CD4-positive, alpha-beta T cell treated with Interleukin-17A for 1 hour (primary cell): ENCODE measurements at regions not wholly inside any gene's neighbourhood (a gene's known extent, or its start where the extent isn't known, plus 50 kb on each side); places are given as distances from the start of the nearest gene placed in this dataset.
"Not testable (repeated sequence)": the region's sequence is repeated elsewhere in the genome, so short reads cannot be mapped to it uniquely, and the experiment has no call there.

Experiments used
- DNase-seq: peaks from one replicate; pipeline ENCODE4 v3.0.0-alpha.2; 2020

DNA sequence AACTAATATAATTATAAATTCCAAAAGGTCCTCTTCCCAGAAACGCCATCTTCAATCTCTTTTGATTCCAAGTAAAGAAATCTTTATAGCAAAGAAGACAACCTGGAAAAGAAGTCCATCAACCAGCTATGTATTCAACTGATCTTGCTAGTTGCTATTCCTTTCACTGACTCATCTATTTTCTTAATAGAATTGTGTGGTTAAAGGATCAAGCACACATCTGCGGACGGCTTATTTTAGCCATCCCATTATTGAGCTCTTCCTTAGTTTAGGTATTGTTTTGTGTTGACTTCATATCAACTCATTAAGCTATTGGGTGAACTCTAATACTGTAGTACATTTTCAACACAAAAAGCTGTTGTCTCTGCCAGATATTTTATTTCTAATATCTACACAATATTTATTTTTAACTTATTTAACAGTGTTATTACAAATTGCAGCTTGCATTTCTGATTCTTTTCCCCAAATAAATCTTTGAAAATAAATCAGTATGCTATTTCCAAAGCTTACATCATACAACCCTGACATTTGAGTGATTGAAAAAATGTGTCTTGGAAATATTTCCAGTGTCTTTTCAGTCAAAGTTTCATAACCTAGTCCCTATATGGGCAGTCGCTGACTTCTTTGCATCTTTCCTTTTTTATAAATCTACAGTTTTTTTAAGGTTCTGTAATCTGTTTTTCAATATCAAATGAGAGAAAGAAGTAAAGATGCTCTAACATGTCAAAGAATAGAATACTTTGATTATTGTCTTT is 158.8 kb upstream of the SPRY2 start:
- no peak for DNase-seq

DNA sequence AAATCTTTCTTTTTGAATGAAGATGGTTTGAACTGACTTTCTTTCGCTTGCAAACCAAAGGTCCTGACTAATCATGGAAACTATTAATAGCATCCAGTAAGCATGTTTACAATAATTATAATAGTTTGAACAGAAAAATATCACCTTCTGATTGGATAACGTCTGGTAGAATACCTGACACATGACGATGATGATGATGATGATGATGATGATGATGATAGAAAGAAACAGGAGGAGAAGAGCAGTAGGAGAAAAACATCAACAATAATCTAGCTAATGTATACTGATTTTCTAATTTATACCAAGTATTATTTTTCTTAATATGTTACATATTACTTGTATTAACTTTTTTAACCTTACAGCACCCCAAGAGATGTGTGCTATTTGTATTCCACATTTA is 157.5 kb upstream of the SPRY2 start:
- DNase-seq: no peak

DNA sequence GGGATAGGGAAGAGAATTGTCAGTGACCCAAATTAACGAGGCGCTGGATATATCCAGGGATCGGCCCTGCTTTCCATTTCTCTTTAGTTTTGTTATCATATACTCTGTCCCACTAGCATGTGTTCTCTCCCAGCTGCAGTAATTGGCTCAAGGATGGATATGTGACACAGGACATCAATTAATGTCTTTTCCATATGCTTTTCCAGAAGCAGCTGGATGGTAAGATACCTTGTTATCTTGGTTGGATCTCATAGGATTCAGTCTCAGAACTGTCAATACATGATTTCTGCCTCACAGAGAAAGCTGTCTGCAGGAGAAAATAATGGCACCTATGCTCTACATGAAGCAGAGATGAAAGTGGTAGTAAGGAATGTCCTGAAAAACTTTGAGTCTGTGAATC is 157.1 kb upstream of the SPRY2 start:
- DNase-seq: no peak

DNA sequence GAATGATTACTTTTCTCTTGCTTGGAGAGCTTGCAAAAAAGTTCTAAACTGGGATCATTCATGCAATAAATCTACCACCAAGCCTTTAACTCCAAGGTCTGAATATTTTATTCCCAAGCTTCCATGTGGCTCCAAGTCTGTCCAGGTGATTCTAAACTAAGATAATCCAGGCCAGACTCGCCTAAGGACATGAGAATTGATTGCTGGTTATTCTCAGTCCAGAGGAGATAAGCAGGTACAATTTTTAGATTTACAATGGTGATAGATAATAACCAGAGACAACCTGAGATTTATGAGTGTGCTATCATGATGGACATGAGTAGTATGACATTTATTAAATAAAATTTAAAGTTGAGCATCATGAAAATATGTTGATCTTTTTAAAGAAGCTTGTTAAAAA is 156.5 kb upstream of the SPRY2 start:
- no peak for DNase-seq

DNA sequence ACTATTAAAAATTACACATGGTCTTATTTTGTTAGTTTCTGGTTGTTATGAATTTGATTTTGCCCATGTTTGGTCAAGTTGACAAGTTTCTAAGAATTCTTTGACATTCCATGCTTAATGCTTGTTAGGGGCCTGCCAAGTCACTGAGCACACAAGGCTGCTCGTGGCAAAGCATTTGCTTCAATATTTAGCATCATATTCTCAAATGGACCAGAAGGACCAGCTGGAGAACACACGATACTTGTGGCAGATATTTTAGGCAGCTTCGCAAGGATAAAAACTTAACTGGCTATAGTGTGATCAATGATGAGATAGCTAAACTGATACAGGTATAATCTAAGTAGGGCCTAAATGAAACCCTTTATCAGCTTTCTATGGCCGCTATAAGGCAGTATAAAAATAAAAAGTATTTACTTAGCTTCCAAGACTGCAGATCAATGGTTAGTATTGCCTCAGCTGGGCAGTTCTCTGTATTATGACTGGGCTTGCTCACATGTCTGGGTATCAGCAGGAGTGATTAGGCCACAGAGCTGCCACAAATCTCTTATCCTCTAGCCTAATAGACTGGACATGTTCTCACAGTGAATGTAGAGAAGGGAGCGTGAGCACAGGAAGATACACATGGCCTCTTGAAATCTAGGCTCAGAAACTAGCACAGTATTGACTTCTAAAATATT is 155.9 kb upstream of the SPRY2 start:
- DNase-seq: no peak

DNA sequence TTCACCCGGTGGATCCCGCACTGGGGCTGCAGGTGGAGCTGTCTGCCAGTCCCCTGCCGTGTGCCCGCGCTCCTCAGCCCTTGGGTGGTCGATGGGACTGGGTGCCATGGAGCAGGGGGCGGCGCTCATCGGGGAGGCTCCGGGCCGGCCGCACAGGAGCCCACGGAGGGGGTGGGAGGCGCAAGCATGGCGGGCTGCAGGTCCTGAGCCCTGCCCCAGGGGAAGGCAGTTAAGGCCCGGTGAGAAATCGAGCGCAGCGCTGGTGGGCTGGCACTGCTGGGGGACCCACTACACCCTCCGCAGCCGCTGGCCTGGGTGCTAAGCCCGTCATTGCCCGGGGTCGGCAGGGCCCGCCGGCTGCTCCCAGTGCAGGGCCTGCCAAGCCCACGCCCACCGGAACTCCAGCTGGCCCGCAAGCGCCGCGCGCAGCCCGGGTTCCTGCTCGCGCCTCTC is 149.6 kb upstream of the SPRY2 start:
- not testable (repeated sequence) for DNase-seq

DNA sequence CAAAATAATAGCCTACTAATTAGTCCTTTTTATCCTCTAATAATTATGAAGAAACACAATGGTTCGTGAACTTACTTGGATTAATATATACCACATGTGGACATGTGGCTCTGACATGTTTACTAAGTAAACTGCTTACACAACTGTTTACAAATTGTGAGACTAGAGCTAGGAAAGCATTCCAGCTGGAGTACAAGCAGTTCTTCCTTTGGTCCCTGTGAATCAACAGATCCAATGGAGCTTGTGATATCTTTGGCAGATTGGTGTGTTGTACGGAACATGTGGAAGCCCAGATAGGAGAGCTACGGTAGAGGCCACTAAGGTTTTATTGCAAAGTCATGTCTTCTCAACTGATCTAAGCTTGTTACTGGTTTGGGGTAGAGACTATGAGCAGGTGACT is 145.5 kb upstream of the SPRY2 start:
- no peak for DNase-seq

DNA sequence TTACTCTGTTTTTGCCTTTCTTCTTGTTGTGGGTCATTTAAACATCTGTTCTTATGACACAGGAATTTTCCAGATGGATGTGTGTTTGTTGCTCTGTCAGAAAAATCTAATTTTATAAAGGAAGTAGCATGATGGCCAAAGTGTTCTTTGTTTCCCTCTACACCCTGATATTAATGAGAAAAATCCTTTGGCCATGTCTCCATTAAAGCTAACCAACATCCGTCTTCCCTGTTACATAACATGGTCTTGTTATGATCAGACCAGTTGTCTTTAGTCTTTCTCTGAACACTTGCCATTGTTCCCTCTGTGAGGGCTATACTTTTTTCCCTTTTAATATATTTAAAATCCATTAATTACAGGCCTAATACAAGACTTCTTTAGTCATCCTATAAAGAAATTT is 142.2 kb upstream of the SPRY2 start:
- DNase-seq: no peak

DNA sequence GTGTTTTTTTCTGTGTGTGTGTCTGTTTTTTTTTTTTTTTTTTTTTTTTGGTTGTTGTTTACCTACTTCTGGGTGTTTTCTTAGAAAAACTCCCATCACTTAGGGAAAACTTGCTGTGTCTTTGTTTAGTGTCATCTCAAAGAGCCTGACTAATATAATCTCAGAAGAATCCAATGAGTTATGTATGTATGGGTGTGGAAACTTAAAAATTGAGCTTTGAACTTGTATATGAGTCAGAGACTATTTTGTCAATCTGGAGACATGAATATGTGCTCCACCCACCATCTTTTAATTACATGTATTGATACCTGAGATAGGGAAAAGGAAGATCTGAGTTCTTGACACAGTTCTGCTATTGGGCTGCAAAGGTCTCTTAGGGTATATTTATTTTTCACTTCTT is 140.7 kb upstream of the SPRY2 start:
- no peak for DNase-seq

DNA sequence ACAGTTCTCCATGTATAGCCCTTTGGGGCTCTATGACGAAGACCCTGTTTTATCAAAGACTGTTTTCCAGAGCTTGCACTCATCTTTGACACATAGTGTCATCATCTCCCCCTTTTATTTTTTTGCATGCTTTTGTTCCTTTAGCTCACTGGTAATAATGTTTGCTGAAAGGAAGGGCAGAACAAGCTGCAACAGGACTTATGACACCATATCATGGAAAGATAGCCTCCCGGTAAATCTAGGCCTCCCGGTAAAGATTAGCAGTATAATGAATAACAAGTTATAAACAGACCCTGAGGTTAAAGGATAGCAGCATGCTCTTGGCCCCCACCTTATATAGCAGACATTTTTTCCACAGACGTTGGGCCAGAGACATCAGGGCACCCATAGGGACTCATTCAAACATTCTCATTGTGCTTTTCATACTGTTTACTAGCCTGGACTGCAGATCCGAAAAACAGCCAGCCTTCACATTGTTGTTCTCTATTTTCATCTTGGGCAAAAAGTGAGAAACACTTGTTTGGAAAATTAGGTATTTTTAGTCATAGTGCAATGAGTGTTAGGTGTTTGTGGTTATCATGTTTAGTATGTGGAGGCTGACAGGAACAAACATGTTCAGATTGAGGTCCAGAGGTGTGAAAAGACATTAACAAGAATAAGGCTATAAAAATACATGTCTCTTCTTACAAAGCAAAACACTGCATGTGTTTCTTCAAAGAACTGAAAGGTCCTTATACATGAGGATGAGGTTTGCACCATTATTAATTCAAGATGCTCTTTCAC is 136.9 kb upstream of the SPRY2 start:
- DNase-seq: peak; percentile 17

DNA sequence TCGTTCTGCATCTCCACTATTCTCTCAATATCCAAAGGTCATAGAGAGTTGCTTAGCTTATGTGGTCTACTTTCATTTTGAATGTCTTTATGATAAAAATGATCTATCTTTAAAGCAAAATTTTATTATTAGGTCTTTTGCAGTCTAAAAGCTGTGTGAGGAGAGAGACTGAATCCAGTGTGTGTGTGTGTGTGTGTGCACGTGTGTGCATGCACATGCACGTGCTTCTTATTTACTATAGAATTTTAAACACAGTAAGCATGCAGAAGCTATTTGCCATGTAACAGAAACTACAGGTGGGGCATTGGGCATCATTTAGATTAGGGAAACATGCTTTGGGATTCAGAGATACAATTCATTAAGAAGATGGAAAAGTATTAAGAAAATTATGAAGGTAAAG is 136.0 kb upstream of the SPRY2 start:
- DNase-seq: no peak

DNA sequence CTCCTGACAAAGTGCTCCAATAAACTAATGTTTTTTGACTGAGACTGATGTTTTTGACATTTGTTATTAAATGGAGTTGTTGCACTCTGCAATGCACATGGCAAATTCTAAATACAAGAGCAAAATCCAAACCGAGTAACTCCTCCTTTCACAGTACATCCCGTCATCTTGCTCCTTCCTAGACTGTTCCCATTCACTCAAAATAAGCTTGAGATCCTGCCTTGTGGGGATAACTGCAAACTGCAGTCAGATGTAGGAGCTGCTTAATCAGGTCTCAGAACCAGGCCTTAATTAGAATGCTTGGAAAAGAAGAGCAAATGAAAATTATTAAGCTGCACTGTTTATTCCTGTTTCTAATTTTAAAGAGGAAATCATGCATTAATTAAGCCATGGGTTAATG is 134.8 kb upstream of the SPRY2 start:
- no peak for DNase-seq

DNA sequence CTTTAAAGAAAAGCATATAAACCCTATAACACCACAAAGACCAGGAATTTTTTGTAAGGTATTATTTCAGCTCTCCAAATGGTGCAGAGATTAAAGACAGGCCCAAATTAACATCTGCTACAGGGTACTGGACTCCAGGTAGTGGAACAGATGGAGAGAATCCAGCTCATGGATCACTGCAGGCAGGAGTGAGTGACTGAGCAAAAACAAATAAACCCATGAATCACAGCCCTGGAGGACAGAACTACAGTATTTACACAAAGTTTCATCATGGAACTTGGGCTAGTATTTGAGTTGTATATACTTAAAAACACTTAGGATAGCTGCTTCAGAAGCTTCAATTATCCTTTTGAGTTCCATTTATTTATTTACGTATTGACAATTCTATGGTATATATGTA is 132.8 kb upstream of the SPRY2 start:
- DNase-seq: no peak

DNA sequence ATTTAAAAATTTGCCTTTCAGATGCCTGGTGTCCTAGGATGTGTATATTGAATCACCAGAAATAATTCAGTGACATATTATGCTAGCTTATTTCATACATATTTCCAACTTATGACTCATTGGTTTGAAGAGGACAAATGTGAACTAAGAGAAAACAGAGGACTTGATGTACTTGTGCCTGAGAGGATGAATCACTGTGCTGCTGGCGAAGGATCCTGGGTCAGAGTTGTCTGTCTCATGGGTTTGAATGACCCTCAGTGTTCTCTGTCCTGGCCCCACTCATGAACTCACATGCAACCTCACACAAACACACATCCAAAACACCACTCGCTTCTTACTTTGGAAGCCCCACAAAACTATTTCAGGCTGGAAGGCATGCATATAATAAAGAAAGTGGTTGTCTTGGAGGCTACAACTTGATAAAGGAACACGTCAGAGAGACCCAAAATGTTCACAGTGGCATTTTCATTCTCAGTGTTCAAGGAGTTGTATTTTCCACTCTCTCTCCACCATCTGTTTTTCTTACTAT is 129.0 kb upstream of the SPRY2 start:
- DNase-seq: no peak

DNA sequence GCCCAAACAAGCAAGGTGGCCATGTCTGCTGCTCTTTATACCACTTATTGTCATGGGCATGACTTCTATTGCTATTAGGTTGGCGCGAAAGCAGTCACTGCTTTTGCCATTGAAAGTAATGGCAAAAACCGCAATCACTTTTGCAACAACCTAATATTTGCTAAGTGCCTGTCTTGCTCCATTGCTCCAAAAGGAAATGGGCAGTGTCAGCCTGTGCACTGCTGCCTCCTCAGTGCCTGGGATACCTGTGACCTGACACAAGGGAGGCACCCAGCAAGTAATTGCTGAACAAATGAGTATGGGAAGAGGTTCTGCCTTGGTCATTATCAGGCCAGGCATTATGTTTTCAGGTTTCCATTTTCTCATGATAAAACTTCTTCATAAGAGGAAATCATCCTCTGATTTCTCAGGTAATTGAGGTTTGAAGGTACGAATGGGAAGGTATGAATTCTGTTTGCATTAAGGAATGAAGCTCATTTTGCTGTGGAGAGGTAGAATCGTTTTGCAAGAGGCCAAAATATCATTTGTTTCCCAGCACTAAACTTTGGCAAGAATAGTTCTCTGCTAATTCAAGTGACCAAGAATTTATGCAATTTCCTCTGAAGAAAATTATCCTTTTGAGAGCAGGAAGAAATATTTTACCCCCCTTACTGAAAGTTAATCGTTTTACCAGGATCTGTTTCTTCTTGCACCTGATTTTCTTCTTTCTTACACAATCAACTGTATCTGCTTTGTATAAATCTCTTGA is 128.4 kb upstream of the SPRY2 start:
- DNase-seq: no peak

DNA sequence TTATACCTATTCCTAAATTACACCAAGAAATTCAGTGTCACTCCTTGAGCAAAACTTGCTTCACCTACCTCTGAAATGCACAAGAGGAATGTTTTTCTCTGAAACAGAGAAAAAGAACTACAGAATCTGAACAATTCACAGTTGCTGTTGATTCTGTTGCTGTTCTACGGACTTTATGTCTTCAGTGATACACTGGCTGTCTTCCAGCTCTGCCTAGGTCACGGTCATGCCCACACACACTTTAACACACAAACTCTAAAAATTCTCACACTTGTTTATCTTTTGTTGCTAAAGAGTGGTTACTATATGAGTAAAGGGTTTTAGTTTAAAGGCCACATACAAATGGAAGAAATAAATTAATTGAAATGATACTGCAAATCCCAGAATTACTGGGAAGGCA is 124.4 kb upstream of the SPRY2 start:
- no peak for DNase-seq

DNA sequence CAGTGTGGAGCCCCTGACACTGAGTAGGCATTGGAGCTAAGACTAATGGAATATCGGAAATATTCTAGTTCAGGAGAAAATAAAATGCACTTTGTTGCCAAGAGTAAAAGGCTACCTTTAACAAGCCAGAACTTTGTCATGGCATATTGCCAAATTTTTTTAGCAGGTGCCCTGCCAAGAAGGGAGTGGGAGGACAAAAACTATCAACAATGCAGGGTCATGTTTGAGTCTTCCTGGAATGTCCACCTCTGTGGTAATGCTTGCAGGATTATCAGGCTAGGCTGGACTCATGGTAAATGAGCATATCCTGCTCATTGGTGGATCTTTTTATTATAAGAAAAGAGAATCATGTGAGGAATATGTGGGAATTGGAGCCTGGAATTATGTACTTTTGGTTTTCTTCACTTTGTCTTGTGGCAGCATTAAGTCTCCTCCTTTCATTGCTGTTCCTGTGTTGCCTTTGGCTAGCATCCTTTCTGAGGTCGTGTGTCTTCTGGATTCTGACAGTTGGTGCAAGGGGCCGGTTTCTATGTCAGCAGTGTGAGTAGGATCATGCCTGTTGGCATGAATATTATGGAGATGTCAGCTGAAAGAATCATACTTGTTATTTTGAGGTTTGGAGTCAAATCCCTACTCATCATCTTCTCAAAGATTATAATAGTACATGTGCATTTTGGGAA is 122.9 kb upstream of the SPRY2 start:
- DNase-seq: no peak

DNA sequence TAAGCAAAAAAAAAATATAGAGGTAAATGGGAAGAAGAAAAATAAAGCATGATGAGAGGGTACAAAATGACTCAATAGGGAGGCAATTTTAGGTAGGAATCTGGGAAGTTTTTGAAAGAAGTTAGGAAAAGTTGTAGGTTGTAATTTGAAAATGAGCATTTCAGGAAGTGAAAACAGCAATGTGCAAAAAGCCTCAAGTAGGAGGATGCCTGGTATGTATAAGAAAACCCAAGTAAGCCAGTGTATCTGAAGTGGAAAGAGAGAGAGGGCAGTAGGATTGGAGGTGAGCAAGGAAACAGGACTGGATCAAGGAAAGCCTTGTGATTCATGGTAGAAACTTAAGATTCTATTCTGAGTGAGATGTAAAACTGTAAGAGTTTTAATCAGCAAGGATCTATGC is 121.6 kb upstream of the SPRY2 start:
- no peak for DNase-seq

DNA sequence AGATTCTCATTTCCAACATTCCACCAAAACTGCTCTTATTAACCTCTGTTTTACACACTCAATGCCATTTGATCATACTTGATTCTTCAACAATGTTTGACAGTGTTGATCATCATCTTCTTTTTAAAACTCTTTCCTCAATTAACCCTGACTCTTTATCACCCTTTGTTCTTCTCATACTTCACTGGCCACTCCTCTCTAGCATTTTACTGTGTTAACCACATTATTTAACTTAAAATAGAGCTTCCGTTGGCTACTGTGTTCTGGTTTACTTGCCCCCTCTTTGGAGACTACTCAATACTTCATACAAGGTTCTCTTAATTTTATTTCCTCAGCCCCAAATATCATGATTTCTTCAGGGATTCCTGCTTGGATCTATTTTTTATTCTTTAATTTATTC is 121.1 kb upstream of the SPRY2 start:
- no peak for DNase-seq

DNA sequence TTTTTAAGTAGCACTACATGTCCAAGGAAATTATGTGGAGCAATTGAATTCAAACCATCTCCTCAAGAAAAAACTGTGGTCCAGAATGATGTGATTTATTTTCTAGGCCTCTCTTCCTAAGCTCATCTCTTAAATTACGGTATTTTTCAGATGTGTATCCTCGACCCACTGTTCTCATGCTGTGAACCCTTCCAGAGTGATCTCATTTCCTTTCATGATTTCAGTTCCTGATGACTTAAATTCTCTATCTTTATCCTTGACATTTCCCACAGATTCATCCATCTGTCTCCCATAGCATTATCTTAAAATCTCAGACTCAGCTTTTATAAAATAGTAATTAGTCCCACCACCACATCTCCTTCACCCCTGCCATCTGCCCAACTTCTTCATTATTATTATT is 117.6 kb upstream of the SPRY2 start:
- DNase-seq: no peak

DNA sequence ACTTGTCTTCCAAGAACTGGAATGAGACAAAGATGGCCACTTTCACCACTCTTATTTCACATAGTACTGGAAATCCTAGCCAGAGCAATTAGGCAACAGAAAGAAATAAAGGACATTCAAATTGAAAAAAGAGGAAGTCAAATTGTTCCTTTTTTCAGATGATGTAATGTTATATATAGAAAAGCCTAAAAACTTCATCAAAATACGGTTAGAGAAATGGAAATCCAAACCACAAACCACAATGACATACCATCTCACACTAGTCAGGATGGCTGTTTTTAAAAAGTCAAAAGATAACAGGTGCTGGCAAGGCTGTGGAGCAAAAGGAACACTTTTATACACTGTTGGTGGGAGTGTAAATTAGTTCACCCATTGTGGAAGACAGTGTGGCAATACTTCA is 113.3 kb upstream of the SPRY2 start:
- peak; percentile 12 for DNase-seq

DNA sequence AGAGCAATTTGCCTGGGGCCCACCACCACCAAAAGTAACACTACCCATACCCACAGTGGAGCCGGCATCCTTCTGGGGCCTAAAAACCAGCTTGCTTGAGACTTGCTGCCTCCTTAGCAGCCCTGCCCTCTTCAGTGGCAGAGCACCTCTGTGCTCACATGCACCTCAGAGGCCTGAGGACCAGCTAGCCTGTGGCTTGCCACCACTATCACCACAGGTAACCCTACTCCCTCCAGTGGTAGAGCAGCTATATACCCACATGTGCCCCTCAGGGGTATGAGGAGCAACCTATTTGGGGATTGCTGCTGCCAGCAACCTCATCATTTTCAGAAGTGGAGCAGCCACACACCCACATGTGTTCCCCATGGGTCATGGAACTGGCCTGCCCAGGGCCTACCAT is 111.4 kb upstream of the SPRY2 start:
- DNase-seq: no peak
